Gastrocnemius medialis (tissue), 4 donors: ENCODE measurements at regions not wholly inside any gene's neighbourhood (a gene's known extent, or its start where the extent isn't known, plus 50 kb on each side); places are given as distances from the start of the nearest gene placed in this dataset.

Experiments used
- CTCF ChIP-seq, 5 experiments: fragments of 450-650 bp in 3 of 5; fragments of 200-600 bp in 2 of 5; sonication (generic) in 2 of 5; IDR thresholded peaks in 4 of 5; conservative IDR thresholded peaks in 1 of 5; 1 replicate in 4 of 5; 2 replicates in 1 of 5; pipeline ENCODE4 v1.5.1; 2016 to 2019; ENCODE audit warnings: antibody characterized with exemption in 5 of 5, mild to moderate bottlenecking in 3 of 5, moderate library complexity in 3 of 5
- POLR2A ChIP-seq, 2 donors: fragments of 450-650 bp; IDR thresholded peaks; one replicate each; pipeline ENCODE4 v1.6.1; 2017; ENCODE audit warnings: antibody characterized with exemption in 2 of 2, mild to moderate bottlenecking in 2 of 2, moderate library complexity in 2 of 2

GRCh38 chr10:108082596-108082995, 918.1 kb upstream of the SORCS1 start:
- TF ChIP-seq CTCF (IDR thresholded peaks at IDR 0.05 in 4 of 5, conservative IDR thresholded peaks at IDR 0.05 in 1 of 5) (no peak), POLR2A (IDR thresholded peaks at IDR 0.05) (no peak)
